Calu3 (cell line): ENCODE measurements at regions not wholly inside any gene's neighbourhood (a gene's known extent, or its start where the extent isn't known, plus 50 kb on each side); places are given as distances from the start of the nearest gene placed in this dataset.

Source experiments
- BruUV-seq: library from RNA; stranded (reverse); fragments of 400-500 nt; replicated peaks from 2 replicates; lab custom pipeline; 2021; lab: Mats Ljungman, UMichigan
- CTCF ChIA-PET: fragments of 300-600 bp; sonication (Branson Sonifier 250); formaldehyde crosslinking; loops from one replicate; lab custom pipeline; 2022; ENCODE audit warnings: antibody characterized with exemption; lab: Charles Lee
- DNase-seq: peaks from one replicate; pipeline ENCODE4 v3.0.0; 2022
- H3K27ac Mint-ChIP-seq: one replicate; pipeline ENCODE4 v1.8.0; 2022; ENCODE audit warnings: mixed read lengths; ENCODE audit not compliant: unreplicated experiment
- H3K27me3 Mint-ChIP-seq: one replicate; pipeline ENCODE4 v1.8.0; 2022; ENCODE audit warnings: mixed read lengths; ENCODE audit not compliant: unreplicated experiment
- H3K36me3 Mint-ChIP-seq: one replicate; pipeline ENCODE4 v1.8.0; 2022; ENCODE audit warnings: mild to moderate bottlenecking, moderate library complexity, mixed read lengths; ENCODE audit not compliant: insufficient read depth, unreplicated experiment
- H3K4me1 Mint-ChIP-seq: one replicate; pipeline ENCODE4 v1.8.0; 2022; ENCODE audit warnings: mild to moderate bottlenecking, low read depth, mixed read lengths; ENCODE audit not compliant: unreplicated experiment
- H3K4me3 Mint-ChIP-seq: one replicate; pipeline ENCODE4 v1.8.0; 2022; ENCODE audit warnings: mild to moderate bottlenecking, low read depth, moderate library complexity, mixed read lengths; ENCODE audit not compliant: unreplicated experiment
- H3K9me3 Mint-ChIP-seq: one replicate; pipeline ENCODE4 v1.8.0; 2022; ENCODE audit warnings: low read depth, mixed read lengths; ENCODE audit not compliant: unreplicated experiment
- CTCF ChIP-seq: fragments of 200-600 bp; IDR thresholded peaks from one replicate; pipeline ENCODE4 v1.8.0; 2022; ENCODE audit warnings: antibody characterized with exemption; ENCODE audit not compliant: unreplicated experiment
- intact Hi-C: fragments of 100-400 bp; cut with micrococcal nuclease; formaldehyde crosslinking; loops from one replicate; pipeline ENCODE4 v1.10.0; 2022; ENCODE audit not compliant: unreplicated experiment

GRCh38 chr20:22491194-22491505, 93.2 kb downstream of the FOXA2 start:
- no peak for DNase-seq
- BruUV-seq, result no TSS peak
- Mint-ChIP-seq H3K4me3 (no peak overlapping the region), H3K27me3 (no peaks in the 10 kb centered on the region), H3K4me1 (no peaks in the 10 kb centered on the region), H3K36me3 (peaks cover 4% of the 10 kb centered on the region), H3K9me3 (no peaks in the 10 kb centered on the region), H3K27ac (no peak overlapping the region)
- intact Hi-C loops, result no loop called here
- CTCF ChIA-PET, result no interaction called here
- TF ChIP-seq CTCF, result no peak

DNA sequence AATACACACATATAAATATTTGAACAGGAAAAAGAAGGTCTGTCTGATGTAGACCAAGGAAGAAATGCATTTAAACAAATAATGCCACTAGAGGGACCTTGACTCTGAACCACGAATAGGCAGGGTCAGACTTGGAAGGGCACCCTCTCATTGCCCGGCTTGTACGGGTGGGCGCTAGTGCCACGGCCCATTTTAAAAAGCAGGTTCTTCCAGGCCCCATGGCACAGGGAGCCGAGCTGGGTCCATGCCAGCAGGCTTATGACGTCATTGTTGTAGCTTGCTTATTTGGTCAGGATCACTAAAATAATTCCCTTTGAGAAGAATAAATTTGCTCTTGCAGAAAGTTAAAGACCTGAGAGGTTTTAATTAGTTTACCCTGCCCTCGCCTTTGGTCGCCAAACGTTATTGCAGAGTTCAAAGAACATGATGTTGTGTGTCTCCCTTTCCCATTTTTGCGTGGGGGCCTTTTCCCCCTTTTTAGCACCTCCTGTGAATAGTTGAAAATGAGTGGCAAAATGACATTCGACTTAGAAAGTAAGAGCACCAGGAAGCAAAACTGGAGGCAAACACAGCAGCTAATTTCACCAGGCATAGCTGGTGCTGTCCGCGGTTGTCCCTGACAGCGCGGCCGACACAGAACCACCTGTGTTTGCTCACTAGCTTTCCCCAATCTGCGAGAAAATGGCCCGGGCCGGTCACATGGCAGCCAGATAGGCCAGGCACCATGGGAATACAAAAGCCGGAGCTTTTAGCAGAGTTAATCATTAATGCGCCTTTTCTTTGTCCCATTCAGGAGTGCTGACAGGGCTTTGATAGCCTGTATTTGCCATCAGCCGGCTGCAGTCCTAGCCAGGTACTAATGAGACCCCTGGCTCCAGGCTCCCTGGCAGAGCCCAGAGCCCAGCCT, 93.8 kb downstream of the FOXA2 start:
- H3K4me1 Mint-ChIP-seq, result no peaks in the 10 kb centered on the region
- intact Hi-C loops, result no loop called here
- CTCF ChIA-PET, result interaction anchor here (0.7 kb wide), 1 partner anchor 38 kb away, joined by 3 read pairs; no protein-coding TSS in a partner anchor

GRCh38 chr20:22489626-22490286, 94.6 kb downstream of the FOXA2 start:
- no peak overlapping the region for H3K27ac Mint-ChIP-seq
- no peaks in the 10 kb centered on the region for H3K9me3 Mint-ChIP-seq
- intact Hi-C loops, result no loop called here
- H3K4me3 Mint-ChIP-seq, result no peak overlapping the region
- CTCF ChIA-PET, result no interaction called here
- TF ChIP-seq CTCF, result no peak
- H3K27me3 Mint-ChIP-seq, result no peaks in the 10 kb centered on the region
- no TSS peak for BruUV-seq
- no peaks in the 10 kb centered on the region for H3K4me1 Mint-ChIP-seq
- no peak for DNase-seq
- H3K36me3 Mint-ChIP-seq, result peaks cover 4% of the 10 kb centered on the region

More for the DNA sequence above, 93.8 kb downstream of the FOXA2 start:
- TF ChIP-seq CTCF, result no peak
- Mint-ChIP-seq H3K27me3 (no peaks in the 10 kb centered on the region), H3K9me3 (no peaks in the 10 kb centered on the region), H3K4me3 (peak overlapping the region; percentile 49), H3K36me3 (peaks cover 4% of the 10 kb centered on the region), H3K27ac (no peak overlapping the region)
- no TSS peak for BruUV-seq
- peak; percentile 55 for DNase-seq

GRCh38 chr20:22480336-22480735, 104.0 kb downstream of the FOXA2 start:
- Mint-ChIP-seq H3K4me1 (no peaks in the 10 kb centered on the region), H3K9me3 (peaks cover 3% of the 10 kb centered on the region), H3K27ac (no peak overlapping the region), H3K36me3 (no peaks in the 10 kb centered on the region), H3K4me3 (no peak overlapping the region), H3K27me3 (no peaks in the 10 kb centered on the region)
- intact Hi-C loops, result no loop called here
- no TSS peak for BruUV-seq
- DNase-seq, result no peak
- TF ChIP-seq CTCF, result no peak
- CTCF ChIA-PET, result interaction anchor here (0.7 kb wide), 1 partner anchor 20 kb away, joined by 4 read pairs; no protein-coding TSS in a partner anchor
